Caco-2 (cell line): ENCODE measurements at regions not wholly inside any gene's neighbourhood (a gene's known extent, or its start where the extent isn't known, plus 50 kb on each side); places are given as distances from the start of the nearest gene placed in this dataset.

Source experiments
- BruUV-seq: library from RNA; stranded (reverse); fragments of 400-500 nt; replicated peaks from 2 replicates; lab custom pipeline; 2021; lab: Mats Ljungman, UMichigan
- CTCF ChIA-PET: fragments of 300-600 bp; sonication (Branson Sonifier 250); formaldehyde crosslinking; loops from one replicate; lab custom pipeline; 2022; ENCODE audit warnings: antibody characterized with exemption; lab: Charles Lee
- POLR2A ChIA-PET: fragments of 300-600 bp; sonication (Branson Sonifier 250); formaldehyde crosslinking; loops from one replicate; lab custom pipeline; 2022; ENCODE audit warnings: antibody characterized with exemption; lab: Charles Lee
- DNase-seq, 2 experiments: peaks; one replicate each; pipeline versions ENCODE4 v3.0.0 to v3.0.0-alpha.2; 2020 to 2022
- H3K27me3 ChIP-seq: replicated peaks from 2 replicates; pipeline ENCODE4 v1.6.0; 2011; ENCODE audit warnings: low read length; ENCODE audit not compliant: control insufficient read depth, insufficient read depth
- H3K36me3 ChIP-seq: 2 replicates; pipeline ENCODE4 v1.5.1; 2011; ENCODE audit warnings: low read length; ENCODE audit not compliant: control insufficient read depth, insufficient read depth
- H3K4me1 ChIP-seq: fragments of 250-450 bp; sonication (Bioruptor Pico); 2 replicates; pipeline ENCODE4 v1.5.1; 2020; ENCODE audit warnings: mild to moderate bottlenecking
- H3K4me3 ChIP-seq: 2 replicates; pipeline ENCODE4 v1.5.1; 2011; ENCODE audit warnings: low read depth, mild to moderate bottlenecking, control low read depth, low read length
- H3K9me3 ChIP-seq: fragments of 250-450 bp; sonication (Bioruptor Pico); 2 replicates; pipeline ENCODE4 v1.5.1; 2020; ENCODE audit warnings: mild to moderate bottlenecking, moderate library complexity
- H3K27ac Mint-ChIP-seq: one replicate; pipeline ENCODE4 v1.8.0; 2022; ENCODE audit warnings: mixed read lengths; ENCODE audit not compliant: unreplicated experiment
- H3K27me3 Mint-ChIP-seq: one replicate; pipeline ENCODE4 v1.8.0; 2022; ENCODE audit warnings: mixed read lengths; ENCODE audit not compliant: insufficient read depth, unreplicated experiment
- H3K36me3 Mint-ChIP-seq: one replicate; pipeline ENCODE4 v1.8.0; 2022; ENCODE audit warnings: mild to moderate bottlenecking, mixed read lengths; ENCODE audit not compliant: insufficient read depth, unreplicated experiment
- H3K4me1 Mint-ChIP-seq: one replicate; pipeline ENCODE4 v1.8.0; 2022; ENCODE audit warnings: low read depth, mixed read lengths; ENCODE audit not compliant: unreplicated experiment
- H3K4me3 Mint-ChIP-seq: one replicate; pipeline ENCODE4 v1.8.0; 2022; ENCODE audit warnings: mild to moderate bottlenecking, moderate library complexity, mixed read lengths; ENCODE audit not compliant: unreplicated experiment
- H3K9me3 Mint-ChIP-seq: one replicate; pipeline ENCODE4 v1.8.0; 2022; ENCODE audit warnings: mixed read lengths; ENCODE audit not compliant: unreplicated experiment
- intact Hi-C: fragments of 100-400 bp; cut with micrococcal nuclease; formaldehyde crosslinking; loops from one replicate; pipeline ENCODE4 v1.10.0; 2022; ENCODE audit not compliant: unreplicated experiment
- TF ChIP-seq, protein P1 (sequence below), 2 experiments: fragments of 200-600 bp in 1 of 2; IDR thresholded peaks; 1 replicate in 1 of 2; 2 replicates in 1 of 2; pipeline versions ENCODE4 v1.5.1 to v1.8.0; 2011 to 2022; ENCODE audit warnings: antibody characterized with exemption in 1 of 2, control low read depth in 1 of 2, inconsistent platforms in 1 of 2, low read depth in 1 of 2, low read length in 1 of 2, mild to moderate bottlenecking in 1 of 2, moderate library complexity in 1 of 2; ENCODE audit not compliant: insufficient read depth in 1 of 2, severe bottlenecking in 1 of 2, unreplicated experiment in 1 of 2

DNA sequence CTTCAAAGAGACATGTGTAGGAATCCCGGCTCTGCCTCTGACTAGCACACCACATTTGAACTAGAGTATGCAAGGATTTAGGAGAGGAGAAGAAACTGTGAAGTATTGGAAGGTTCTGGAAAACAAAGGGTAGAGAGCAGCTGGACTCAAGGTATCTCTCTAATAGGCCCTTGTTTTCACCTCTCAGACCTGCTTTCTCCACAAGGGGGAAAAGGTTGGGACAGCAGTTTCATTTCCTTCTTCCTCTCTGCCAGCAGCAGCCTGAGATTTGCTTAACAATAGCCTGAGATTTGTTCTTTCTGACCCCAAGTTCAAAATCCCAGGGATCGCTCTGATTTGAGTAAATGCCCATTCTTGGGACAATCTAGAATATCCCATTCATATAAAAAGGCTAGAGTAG, 430.6 kb upstream of the MCTP2 start:
- Mint-ChIP-seq H3K4me3 (no peak overlapping the region), H3K9me3 (no peaks in the 10 kb centered on the region)

DNA sequence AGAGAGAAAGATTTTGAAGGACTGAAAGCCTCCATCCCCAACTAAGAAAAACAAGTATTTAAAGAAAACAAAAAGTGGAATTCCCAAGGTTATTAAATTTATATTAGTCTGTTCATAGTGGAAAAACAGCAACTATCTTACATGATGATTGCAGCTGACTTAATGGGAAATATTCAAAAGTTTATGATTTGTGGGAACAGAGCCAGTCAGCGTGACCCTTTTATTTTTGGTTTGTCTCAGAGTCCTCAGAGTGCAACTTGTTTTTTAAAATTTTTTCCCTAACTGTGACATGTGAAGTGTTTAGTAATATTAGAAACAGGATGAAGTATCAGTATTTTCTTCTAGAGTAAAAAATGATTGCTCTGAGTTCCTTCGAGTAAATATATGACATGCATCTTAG, 441.9 kb upstream of the MCTP2 start:
- H3K27me3 Mint-ChIP-seq: peaks cover 2% of the 10 kb centered on the region
- H3K36me3 Mint-ChIP-seq: no peaks in the 10 kb centered on the region
- H3K27me3 ChIP-seq: no peaks in the 10 kb centered on the region
- TF ChIP-seq, protein P1, sequence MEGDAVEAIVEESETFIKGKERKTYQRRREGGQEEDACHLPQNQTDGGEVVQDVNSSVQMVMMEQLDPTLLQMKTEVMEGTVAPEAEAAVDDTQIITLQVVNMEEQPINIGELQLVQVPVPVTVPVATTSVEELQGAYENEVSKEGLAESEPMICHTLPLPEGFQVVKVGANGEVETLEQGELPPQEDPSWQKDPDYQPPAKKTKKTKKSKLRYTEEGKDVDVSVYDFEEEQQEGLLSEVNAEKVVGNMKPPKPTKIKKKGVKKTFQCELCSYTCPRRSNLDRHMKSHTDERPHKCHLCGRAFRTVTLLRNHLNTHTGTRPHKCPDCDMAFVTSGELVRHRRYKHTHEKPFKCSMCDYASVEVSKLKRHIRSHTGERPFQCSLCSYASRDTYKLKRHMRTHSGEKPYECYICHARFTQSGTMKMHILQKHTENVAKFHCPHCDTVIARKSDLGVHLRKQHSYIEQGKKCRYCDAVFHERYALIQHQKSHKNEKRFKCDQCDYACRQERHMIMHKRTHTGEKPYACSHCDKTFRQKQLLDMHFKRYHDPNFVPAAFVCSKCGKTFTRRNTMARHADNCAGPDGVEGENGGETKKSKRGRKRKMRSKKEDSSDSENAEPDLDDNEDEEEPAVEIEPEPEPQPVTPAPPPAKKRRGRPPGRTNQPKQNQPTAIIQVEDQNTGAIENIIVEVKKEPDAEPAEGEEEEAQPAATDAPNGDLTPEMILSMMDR (IDR thresholded peaks at IDR 0.05; ENCODE audit: insufficient read depth in 1 of 2, low read depth in 1 of 2, low read length in 1 of 2, severe bottlenecking in 1 of 2, unreplicated experiment in 1 of 2): no peak
- H3K36me3 ChIP-seq: no peaks in the 10 kb centered on the region
- ChIA-PET CTCF (no interaction called here), POLR2A (no interaction called here)
- BruUV-seq: no TSS peak
- H3K4me1 ChIP-seq: no peaks in the 10 kb centered on the region
- no peak overlapping the region for H3K27ac Mint-ChIP-seq
- H3K9me3 Mint-ChIP-seq: peaks cover 13% of the 10 kb centered on the region
- H3K4me3 ChIP-seq: no peak overlapping the region
- H3K9me3 ChIP-seq: no peaks in the 10 kb centered on the region
- intact Hi-C loops: no loop called here
- no peaks in the 10 kb centered on the region for H3K4me1 Mint-ChIP-seq
- no peak overlapping the region for H3K4me3 Mint-ChIP-seq
- DNase-seq: no peak

More for the DNA sequence above, 430.6 kb upstream of the MCTP2 start:
- H3K4me1 Mint-ChIP-seq: no peaks in the 10 kb centered on the region
- TF ChIP-seq, protein P1 (IDR thresholded peaks at IDR 0.05; ENCODE audit: insufficient read depth in 1 of 2, low read depth in 1 of 2, low read length in 1 of 2, severe bottlenecking in 1 of 2, unreplicated experiment in 1 of 2): no peak
- intact Hi-C loops: loop anchor here (5.0 kb wide), 1 partner anchor 176 kb away; no protein-coding TSS in a partner anchor
- no peaks in the 10 kb centered on the region for H3K4me1 ChIP-seq
- H3K36me3 Mint-ChIP-seq: no peaks in the 10 kb centered on the region
- no peak overlapping the region for H3K4me3 ChIP-seq
- no peak for DNase-seq
- no peaks in the 10 kb centered on the region for H3K27me3 ChIP-seq
- BruUV-seq: no TSS peak
- no peaks in the 10 kb centered on the region for H3K36me3 ChIP-seq
- H3K9me3 ChIP-seq: no peaks in the 10 kb centered on the region
- H3K27ac Mint-ChIP-seq: no peak overlapping the region
- no peaks in the 10 kb centered on the region for H3K27me3 Mint-ChIP-seq
- ChIA-PET POLR2A (no interaction called here), CTCF (no interaction called here)

DNA sequence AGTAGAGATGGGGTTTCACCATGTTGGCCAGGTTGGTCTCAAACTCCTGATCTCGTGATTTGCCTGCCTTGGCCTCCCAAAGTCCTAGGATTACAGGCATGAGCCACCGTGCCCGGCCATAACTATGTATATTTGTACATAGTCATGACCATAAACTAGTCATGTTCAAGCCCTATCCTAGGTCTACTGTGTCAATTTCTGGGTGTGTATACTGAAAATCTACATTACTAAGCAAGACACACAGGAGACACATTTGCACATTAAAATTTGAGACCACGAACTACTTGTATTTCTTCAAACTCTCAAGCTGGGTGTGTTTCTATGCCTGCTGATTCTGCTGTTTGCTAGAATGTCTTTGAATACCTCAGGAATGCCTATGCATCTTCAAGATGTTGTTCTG, 451.3 kb upstream of the MCTP2 start:
- H3K36me3 Mint-ChIP-seq: no peaks in the 10 kb centered on the region
- Histone ChIP-seq H3K4me3 (no peak overlapping the region), H3K27me3 (no peaks in the 10 kb centered on the region), H3K36me3 (no peaks in the 10 kb centered on the region), H3K9me3 (no peaks in the 10 kb centered on the region), H3K4me1 (no peaks in the 10 kb centered on the region)
- intact Hi-C loops: no loop called here
- CTCF ChIA-PET: no interaction called here
- no peaks in the 10 kb centered on the region for H3K4me1 Mint-ChIP-seq
- BruUV-seq: no TSS peak
- POLR2A ChIA-PET: no interaction called here
- H3K9me3 Mint-ChIP-seq: peaks cover 7% of the 10 kb centered on the region
- peaks cover 4% of the 10 kb centered on the region for H3K27me3 Mint-ChIP-seq
- H3K4me3 Mint-ChIP-seq: no peak overlapping the region
- TF ChIP-seq, protein P1 (IDR thresholded peaks at IDR 0.05; ENCODE audit: insufficient read depth in 1 of 2, low read depth in 1 of 2, low read length in 1 of 2, severe bottlenecking in 1 of 2, unreplicated experiment in 1 of 2): no peak
- no peak overlapping the region for H3K27ac Mint-ChIP-seq
- no peak for DNase-seq
